K562 (cell line): ENCODE measurements at regions not wholly inside any gene's neighbourhood (a gene's known extent, or its start where the extent isn't known, plus 50 kb on each side); places are given as distances from the start of the nearest gene placed in this dataset.
A peak's percentile ranks its signal among the peaks of the same experiment; 100 is the strongest.
"Not testable (repeated sequence)": the region's sequence is repeated elsewhere in the genome, so short reads cannot be mapped to it uniquely, and the experiment has no call there.

Experiments
- ATAC-seq: fragments of 200-7000 bp; cut with Tn5 transposase; 3 replicates; pipeline ENCODE4 v1.9.1; 2020; ENCODE audit warnings: moderate library complexity
- BruUV-seq: library from RNA; stranded (reverse); fragments of 400-500 nt; replicated peaks from 2 replicates; lab custom pipeline; 2021; lab: Mats Ljungman, UMichigan
- CTCF ChIA-PET: fragments of 300-600 bp; formaldehyde crosslinking; extraction: SDS; loops from one replicate; lab custom pipeline; 2021; ENCODE audit warnings: low intra/inter-chr PET ratio; lab: Yijun Ruan, JAX
- POLR2A ChIA-PET: fragments of 300-600, 350-650 bp; sonication (Branson Sonifier 250); formaldehyde crosslinking; extraction: SDS; loops from one replicate; lab custom pipeline; 2021; ENCODE audit warnings: antibody characterized with exemption, inconsistent platforms; lab: Yijun Ruan, JAX
- DNase-seq, 4 experiments: peaks; one replicate each; pipeline versions ENCODE4 v3.0.0 to v3.0.0-alpha.2; 2011 to 2018; ENCODE audit warnings: low spot score in 3 of 4, mixed read lengths in 3 of 4; ENCODE audit errors: extremely low read depth in 1 of 4
- FAIRE-seq: peaks from 2 replicates; lab custom pipeline; 2011; peaks lifted over from hg19 to GRCh38; lab: Jason Lieb, UNC
- H2AFZ ChIP-seq: 2 replicates; pipeline ENCODE4 v1.6.0; 2011; ENCODE audit warnings: low read depth, low read length, control low read depth, inconsistent platforms
- H3K27ac ChIP-seq: fragments of 200-600 bp; 3 replicates; pipeline ENCODE4 v1.8.0; 2011; ENCODE audit warnings: low read depth, mild to moderate bottlenecking, control low read depth, inconsistent platforms, low read length, moderate library complexity, mixed read lengths; ENCODE audit errors: extremely low read depth
- H3K27me3 ChIP-seq, 2 experiments: fragments of 300-600 bp in 1 of 2; 2 replicates in 1 of 2; 3 replicates in 1 of 2; pipeline versions ENCODE4 v1.6.0 to v1.8.0; 2011; ENCODE audit warnings: inconsistent platforms in 2 of 2, low read length in 2 of 2, mild to moderate bottlenecking in 1 of 2, mixed read lengths in 1 of 2, moderate library complexity in 1 of 2; ENCODE audit not compliant: control insufficient read depth in 2 of 2, insufficient read depth in 2 of 2
- H3K36me3 ChIP-seq: fragments of 300-600 bp; 3 replicates; pipeline ENCODE4 v1.8.0; 2011; ENCODE audit warnings: mild to moderate bottlenecking, low read length, inconsistent platforms; ENCODE audit not compliant: control insufficient read depth, insufficient read depth
- H3K4me1 ChIP-seq, 2 experiments: fragments of 200-600 bp in 1 of 2; replicated peaks in 1 of 2; 2 replicates in 1 of 2; 3 replicates in 1 of 2; pipeline versions ENCODE4 v1.5.1 to v1.8.0; 2011; ENCODE audit warnings: inconsistent platforms in 2 of 2, low read length in 2 of 2, mild to moderate bottlenecking in 1 of 2, mixed read lengths in 1 of 2, moderate library complexity in 1 of 2; ENCODE audit not compliant: control insufficient read depth in 2 of 2, insufficient read depth in 2 of 2
- H3K4me2 ChIP-seq: 2 replicates; pipeline ENCODE4 v1.6.1; 2011; ENCODE audit warnings: low read length, control low read depth, inconsistent platforms, mixed read lengths; ENCODE audit not compliant: insufficient read depth
- H3K4me3 ChIP-seq: fragments of 200-600 bp; sonication (generic), shearing (Covaris generic); 2 replicates; pipeline ENCODE4 v1.5.1; 2016; ENCODE audit warnings: control low read depth, inconsistent platforms
- H3K79me2 ChIP-seq: fragments of 200-600 bp; 3 replicates; pipeline ENCODE4 v1.8.0; 2011; ENCODE audit warnings: low read length, inconsistent platforms; ENCODE audit not compliant: control insufficient read depth, insufficient read depth
- H3K9ac ChIP-seq, 2 experiments: 2 replicates each; pipeline versions ENCODE4 v1.6.0 to v1.6.1; 2011; ENCODE audit warnings: low read depth in 2 of 2, low read length in 2 of 2, control low read depth in 1 of 2, inconsistent platforms in 1 of 2, mild to moderate bottlenecking in 1 of 2, mixed read lengths in 1 of 2; ENCODE audit not compliant: insufficient read depth in 1 of 2
- H3K9me1 ChIP-seq: one replicate; pipeline ENCODE4 v1.6.0; 2011; ENCODE audit warnings: inconsistent platforms, mild to moderate bottlenecking, low read length, moderate library complexity; ENCODE audit not compliant: control insufficient read depth, insufficient read depth
- H3K9me3 ChIP-seq: replicated peaks from 2 replicates; pipeline ENCODE4 v1.5.1; 2011; ENCODE audit warnings: low read depth, low read length, inconsistent platforms; ENCODE audit not compliant: control insufficient read depth, insufficient read depth
- H4K20me1 ChIP-seq: replicated peaks from 2 replicates; pipeline ENCODE4 v1.6.1; 2011; ENCODE audit warnings: low read length, inconsistent platforms, mixed read lengths; ENCODE audit not compliant: control insufficient read depth, insufficient read depth
- WGBS: fragments of 100-300 bp; shearing (Covaris generic); methylation state at CpG from one replicate; pipeline ENCODE4 v1.1.6; 2016; ENCODE audit warnings: low coverage, mixed read lengths; ENCODE audit not compliant: insufficient coverage; ENCODE audit errors: missing lambda C conversion rate; 5-methylcytosine and 5-hydroxymethylcytosine counted together
- in situ Hi-C: fragments of 300-500 bp; cut with MboI; formaldehyde crosslinking; loops from 4 replicates; pipeline ENCODE4 v1.15.0; 2018; ENCODE audit warnings: inconsistent platforms, mixed read lengths
- intact Hi-C: fragments of 100-400 bp; cut with micrococcal nuclease; formaldehyde crosslinking; loops from 2 replicates; pipeline ENCODE4 v1.14.2; 2022

DNA sequence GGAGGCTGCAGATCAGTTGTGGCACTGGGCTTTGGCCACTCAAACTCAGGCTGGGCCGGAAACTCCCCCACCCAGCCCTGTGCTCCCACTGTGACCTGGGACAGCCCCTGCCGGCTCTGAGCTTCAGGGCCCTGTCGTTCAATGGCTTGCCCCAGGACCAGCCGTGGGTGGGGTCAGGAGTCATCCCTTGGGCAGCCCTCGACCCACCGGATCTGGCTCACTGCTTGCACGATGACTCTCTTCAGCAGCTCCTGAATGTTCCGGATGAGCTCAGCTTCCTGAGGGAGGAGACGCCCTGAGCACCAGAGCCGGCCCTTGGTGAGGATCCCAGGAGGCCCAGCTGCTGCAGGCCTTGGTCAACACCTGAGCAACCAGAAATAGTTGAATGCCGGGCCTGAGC, 1544.2 kb upstream of the USP9Y start:
- H4K20me1 ChIP-seq, H3K9me3 ChIP-seq, H3K79me2 ChIP-seq, H3K4me3 ChIP-seq, BruUV-seq, POLR2A ChIA-PET, H3K4me1 ChIP-seq, H3K27me3 ChIP-seq, FAIRE-seq, H2AFZ ChIP-seq, H3K9me1 ChIP-seq, intact Hi-C loops, DNase-seq, in situ Hi-C loops, ATAC-seq, H3K9ac ChIP-seq, H3K4me2 ChIP-seq, CTCF ChIA-PET, H3K36me3 ChIP-seq, H3K27ac ChIP-seq: not testable (repeated sequence)
- WGBS = no CpG with 5 or more reads among the region's 11 CpGs

DNA sequence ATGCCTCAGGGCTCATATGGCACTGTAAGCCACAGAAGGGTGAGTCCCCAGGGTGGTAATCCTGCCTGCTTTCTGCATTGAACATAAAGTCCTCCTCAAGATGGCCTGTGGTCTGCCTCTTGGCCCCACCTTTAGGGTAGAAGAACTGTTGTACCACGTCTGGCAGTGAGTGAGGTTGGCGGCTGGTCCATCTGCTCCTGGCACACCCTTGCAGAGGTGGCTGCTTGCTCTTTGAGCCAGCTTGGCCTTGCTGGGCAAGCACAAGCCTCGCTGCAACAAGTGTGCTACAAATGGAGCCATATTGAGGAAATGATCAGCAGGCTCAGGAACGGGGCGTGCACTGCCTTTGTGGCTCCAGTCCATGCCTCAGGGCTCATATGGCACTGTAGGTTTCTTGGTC, 1524.0 kb upstream of the USP9Y start:
- CTCF ChIA-PET, H4K20me1 ChIP-seq, H3K4me2 ChIP-seq, H3K9me1 ChIP-seq, FAIRE-seq, intact Hi-C loops, H3K9ac ChIP-seq, H3K79me2 ChIP-seq, H3K36me3 ChIP-seq, H3K4me1 ChIP-seq, ATAC-seq, POLR2A ChIA-PET, H2AFZ ChIP-seq, in situ Hi-C loops, H3K4me3 ChIP-seq, DNase-seq, H3K27ac ChIP-seq, BruUV-seq, H3K9me3 ChIP-seq, H3K27me3 ChIP-seq: not testable (repeated sequence)
- WGBS = no CpG with 5 or more reads among the region's 5 CpGs

DNA sequence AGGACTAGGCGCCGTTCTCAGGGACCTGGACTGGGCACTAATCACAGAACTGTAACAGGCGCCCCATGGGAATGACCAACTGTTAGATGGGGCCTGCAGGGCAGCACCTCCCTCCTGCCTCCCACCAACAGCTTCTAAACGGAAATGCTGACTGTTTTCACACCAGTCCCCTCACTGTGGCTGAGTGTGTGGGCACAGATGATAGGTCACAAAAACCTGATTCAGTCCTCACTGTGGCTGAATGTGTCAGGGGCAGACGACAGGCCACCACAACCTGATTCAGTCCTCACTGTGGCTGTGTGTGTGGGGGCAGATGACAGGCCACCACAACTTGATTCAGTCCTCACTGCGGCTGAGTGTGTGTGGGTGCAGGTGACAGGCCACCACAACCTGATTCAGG, 1499.9 kb upstream of the USP9Y start:
- H4K20me1 ChIP-seq, H3K27me3 ChIP-seq, ATAC-seq, H3K4me3 ChIP-seq, H3K36me3 ChIP-seq, H3K27ac ChIP-seq, H3K4me2 ChIP-seq, in situ Hi-C loops, BruUV-seq, H3K9me1 ChIP-seq, intact Hi-C loops, CTCF ChIA-PET, POLR2A ChIA-PET, H3K9ac ChIP-seq, FAIRE-seq, H2AFZ ChIP-seq, H3K4me1 ChIP-seq, H3K9me3 ChIP-seq, H3K79me2 ChIP-seq: not testable (repeated sequence)
- peak in 2 of 4 experiments; percentile 0 for DNase-seq
- no CpG with 5 or more reads among the region's 6 CpGs for WGBS

DNA sequence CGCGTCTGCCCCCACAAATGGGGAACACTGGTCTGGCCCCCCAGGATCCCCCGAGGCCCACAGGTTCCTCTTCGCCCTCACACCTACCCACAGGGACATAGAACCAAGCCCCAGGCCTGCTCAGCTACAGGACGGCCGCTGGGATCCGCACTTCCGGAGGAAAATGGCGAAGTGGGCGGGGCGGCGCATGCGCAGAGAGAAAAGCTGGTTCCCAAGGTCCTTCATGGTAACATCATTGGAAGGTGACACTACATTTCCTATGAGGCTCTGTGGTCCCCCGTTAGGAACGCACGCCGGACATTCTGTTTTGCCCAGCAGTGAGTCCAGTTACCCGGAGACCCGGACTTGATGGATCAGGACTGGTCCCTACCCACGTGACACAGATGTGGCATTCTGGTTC, 1486.2 kb upstream of the USP9Y start:
- H3K4me1 ChIP-seq, H3K9ac ChIP-seq, ATAC-seq, H3K79me2 ChIP-seq, H3K9me1 ChIP-seq, H2AFZ ChIP-seq, BruUV-seq, DNase-seq, H3K4me2 ChIP-seq, H3K4me3 ChIP-seq, H3K9me3 ChIP-seq, H3K27me3 ChIP-seq, POLR2A ChIA-PET, H3K27ac ChIP-seq, CTCF ChIA-PET, intact Hi-C loops, FAIRE-seq, H4K20me1 ChIP-seq, H3K36me3 ChIP-seq, in situ Hi-C loops: not testable (repeated sequence)
- no CpG with 5 or more reads among the region's 20 CpGs for WGBS
